Transverse colon (tissue), 4 donors: ENCODE measurements at regions not wholly inside any gene's neighbourhood (a gene's known extent, or its start where the extent isn't known, plus 50 kb on each side); places are given as distances from the start of the nearest gene placed in this dataset.

Experiments
- DNase-seq: peaks from one replicate; pipeline ENCODE4 v3.0.0-alpha.2; 2019
- H3K27ac ChIP-seq, 4 donors: fragments of 200-600 bp; sonication (generic); 2 replicates each; pipeline ENCODE4 v1.5.1; 2016 to 2018; ENCODE audit warnings: inconsistent platforms in 4 of 4
- H3K27me3 ChIP-seq: fragments of 200-600 bp; sonication (generic); 2 replicates; pipeline ENCODE4 v1.5.1; 2017; ENCODE audit warnings: inconsistent platforms
- H3K36me3 ChIP-seq, 4 donors: fragments of 200-600 bp; sonication (generic); 2 replicates each; pipeline ENCODE4 v1.5.1; 2017 to 2019; ENCODE audit warnings: inconsistent platforms in 4 of 4
- H3K4me1 ChIP-seq, 4 donors: fragments of 200-600 bp; sonication (generic); 2 replicates each; pipeline ENCODE4 v1.5.1; 2017 to 2020; ENCODE audit warnings: inconsistent platforms in 4 of 4
- H3K4me3 ChIP-seq, 4 donors: fragments of 200-600 bp; sonication (generic); 1 replicate in 1 of 4; 2 replicates in 3 of 4; pipeline versions ENCODE4 v1.5.1 to v1.6.1; 2017 to 2019; ENCODE audit warnings: inconsistent platforms in 4 of 4
- H3K9me3 ChIP-seq, 2 donors: fragments of 200-600 bp; sonication (generic); 2 replicates each; pipeline ENCODE4 v1.5.1; 2017 to 2019; ENCODE audit warnings: inconsistent platforms in 2 of 2
- EP300 ChIP-seq: sonication (generic); formaldehyde crosslinking; IDR thresholded peaks from one replicate; pipeline ENCODE4 v1.6.1; 2017; ENCODE audit warnings: antibody characterized with exemption, low read depth
- POLR2A ChIP-seq: fragments of 450-650 bp; IDR thresholded peaks from one replicate; pipeline ENCODE4 v1.6.1; 2016; ENCODE audit warnings: antibody characterized with exemption, mild to moderate bottlenecking, moderate library complexity
- POLR2AphosphoS5 ChIP-seq, 3 donors: sonication (generic); formaldehyde crosslinking; IDR thresholded peaks; one replicate each; pipeline ENCODE4 v1.6.1; 2016; ENCODE audit warnings: antibody characterized with exemption in 3 of 3
- WGBS, 2 donors: methylation state at CpG; one replicate each; pipeline ENCODE4 v1.1.5; 2018; ENCODE audit warnings: low coverage in 1 of 2; 5-methylcytosine and 5-hydroxymethylcytosine counted together
- in situ Hi-C, 4 donors: fragments of 200-750 bp; cut with MboI; loops; one replicate each; pipeline versions ENCODE4 v1.15.0 to v1.15.1; 2017; ENCODE audit warnings: low sequenced_read_pairs in 3 of 4, low pct_ligation_motif_present in 1 of 4, low pct_unique_long_range_greater_than_20kb in 1 of 4
- intact Hi-C: fragments of 100-400 bp; cut with DNase I; formaldehyde crosslinking; loops from one replicate; pipeline ENCODE4 v1.15.1; 2023; ENCODE audit warnings: low total_unique reads
- TF ChIP-seq, protein P1 (sequence below), 5 experiments: fragments of 200-600 bp in 3 of 5; fragments of 450-650 bp in 2 of 5; sonication (generic) in 3 of 5; IDR thresholded peaks; 1 replicate in 2 of 5; 2 replicates in 3 of 5; pipeline ENCODE4 v1.5.1; 2016 to 2017; ENCODE audit warnings: antibody characterized with exemption in 5 of 5, inconsistent platforms in 3 of 5, mild to moderate bottlenecking in 2 of 5, moderate library complexity in 1 of 5

DNA sequence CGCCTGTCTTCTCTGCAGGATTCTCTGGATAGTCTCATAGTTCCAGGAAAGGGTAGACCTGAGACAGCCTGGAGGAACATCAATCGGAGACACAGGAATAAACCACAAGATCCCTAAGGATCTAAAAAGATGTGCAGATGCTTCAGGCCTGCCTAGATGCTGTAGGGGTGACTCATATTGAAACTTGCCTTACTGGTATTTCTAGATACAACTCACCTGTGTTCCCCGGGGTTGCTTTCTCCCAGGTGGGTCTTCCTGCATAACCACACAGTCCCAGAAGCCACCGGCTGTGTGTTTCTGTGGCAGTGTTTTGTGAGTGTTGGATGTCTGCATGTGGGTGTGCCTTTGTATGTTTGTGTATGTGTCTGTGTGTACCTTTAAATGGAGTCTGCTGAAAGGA is 719.0 kb upstream of the TSPY4 start:
- Histone ChIP-seq H3K4me1 (no peaks in the 10 kb centered on the region), H3K36me3 (no peaks in the 10 kb centered on the region), H3K27me3 (no peaks in the 10 kb centered on the region), H3K9me3 (no peaks in the 10 kb centered on the region), H3K4me3 (no peak overlapping the region), H3K27ac (no peak overlapping the region)
- WGBS, 2 donors, result no CpG with 5 or more reads among the region's 4 CpGs
- DNase-seq, result no peak
- TF ChIP-seq POLR2A, result no peak
- in situ Hi-C loops (no loop called here), intact Hi-C loops (no loop called here)

DNA sequence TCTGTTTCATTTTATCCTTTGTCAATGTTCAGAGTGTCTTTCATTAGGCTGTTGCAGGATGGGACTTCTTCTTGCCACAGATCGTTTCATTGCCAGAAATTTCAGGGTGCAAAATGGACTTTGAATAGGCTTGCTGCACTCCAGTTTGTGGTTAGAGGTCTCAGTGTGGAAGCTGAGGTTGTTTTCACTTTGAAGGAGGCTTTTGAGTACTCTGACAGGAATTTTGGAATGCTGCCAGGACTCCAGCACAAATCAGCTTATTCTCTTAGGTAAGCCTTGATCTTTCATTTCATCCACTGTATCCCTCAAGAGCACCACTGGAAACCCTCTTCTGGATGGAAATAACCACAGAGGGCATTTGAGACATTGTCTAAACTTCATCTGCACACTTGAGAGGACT is 715.1 kb upstream of the TSPY4 start:
- no peak for TF ChIP-seq POLR2AphosphoS5 (IDR thresholded peaks at IDR 0.05)
- in situ Hi-C loops, result no loop called here
- no peak overlapping the region for H3K4me3 ChIP-seq
- no peak overlapping the region for H3K27ac ChIP-seq
- H3K27me3 ChIP-seq, result no peaks in the 10 kb centered on the region
- no peaks in the 10 kb centered on the region for H3K4me1 ChIP-seq
- DNase-seq, result no peak
- WGBS, 2 donors, result 0% methylated on average over 1 of the region's 1 CpG; no CpG with 5 or more reads in 1 of the 2 donors
- H3K36me3 ChIP-seq, result no peaks in the 10 kb centered on the region
- H3K9me3 ChIP-seq, result no peaks in the 10 kb centered on the region
- intact Hi-C loops, result no loop called here

DNA sequence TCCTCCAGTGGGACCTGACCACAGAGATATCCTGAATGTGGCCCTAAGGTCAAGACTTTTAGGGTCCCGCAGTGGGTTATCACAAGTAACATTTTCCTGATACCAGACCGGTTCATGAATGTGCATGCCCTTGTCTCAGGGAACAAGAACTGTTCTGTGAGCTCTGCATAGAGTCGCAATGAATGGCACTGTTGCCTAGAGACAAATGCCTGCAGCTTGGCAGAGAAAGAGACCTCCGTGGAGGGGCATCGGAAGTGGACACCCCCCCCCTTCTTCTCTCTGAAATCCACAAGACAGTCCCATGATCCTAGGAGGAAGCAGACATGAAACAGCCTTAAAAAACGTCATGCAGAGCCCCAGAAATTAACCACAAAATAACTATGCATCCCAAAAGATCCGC is 714.4 kb upstream of the TSPY4 start:
- intact Hi-C loops, result no loop called here
- in situ Hi-C loops, result no loop called here
- TF ChIP-seq, protein P1, sequence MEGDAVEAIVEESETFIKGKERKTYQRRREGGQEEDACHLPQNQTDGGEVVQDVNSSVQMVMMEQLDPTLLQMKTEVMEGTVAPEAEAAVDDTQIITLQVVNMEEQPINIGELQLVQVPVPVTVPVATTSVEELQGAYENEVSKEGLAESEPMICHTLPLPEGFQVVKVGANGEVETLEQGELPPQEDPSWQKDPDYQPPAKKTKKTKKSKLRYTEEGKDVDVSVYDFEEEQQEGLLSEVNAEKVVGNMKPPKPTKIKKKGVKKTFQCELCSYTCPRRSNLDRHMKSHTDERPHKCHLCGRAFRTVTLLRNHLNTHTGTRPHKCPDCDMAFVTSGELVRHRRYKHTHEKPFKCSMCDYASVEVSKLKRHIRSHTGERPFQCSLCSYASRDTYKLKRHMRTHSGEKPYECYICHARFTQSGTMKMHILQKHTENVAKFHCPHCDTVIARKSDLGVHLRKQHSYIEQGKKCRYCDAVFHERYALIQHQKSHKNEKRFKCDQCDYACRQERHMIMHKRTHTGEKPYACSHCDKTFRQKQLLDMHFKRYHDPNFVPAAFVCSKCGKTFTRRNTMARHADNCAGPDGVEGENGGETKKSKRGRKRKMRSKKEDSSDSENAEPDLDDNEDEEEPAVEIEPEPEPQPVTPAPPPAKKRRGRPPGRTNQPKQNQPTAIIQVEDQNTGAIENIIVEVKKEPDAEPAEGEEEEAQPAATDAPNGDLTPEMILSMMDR (IDR thresholded peaks at IDR 0.05), result no peak
- no peak for TF ChIP-seq POLR2A
- Histone ChIP-seq H3K36me3 (no peaks in the 10 kb centered on the region), H3K27me3 (no peaks in the 10 kb centered on the region), H3K27ac (no peak overlapping the region), H3K4me3 (no peak overlapping the region), H3K4me1 (no peaks in the 10 kb centered on the region), H3K9me3 (no peaks in the 10 kb centered on the region)
- DNase-seq, result no peak
- WGBS, 2 donors, result no CpG with 5 or more reads among the region's 7 CpGs

DNA sequence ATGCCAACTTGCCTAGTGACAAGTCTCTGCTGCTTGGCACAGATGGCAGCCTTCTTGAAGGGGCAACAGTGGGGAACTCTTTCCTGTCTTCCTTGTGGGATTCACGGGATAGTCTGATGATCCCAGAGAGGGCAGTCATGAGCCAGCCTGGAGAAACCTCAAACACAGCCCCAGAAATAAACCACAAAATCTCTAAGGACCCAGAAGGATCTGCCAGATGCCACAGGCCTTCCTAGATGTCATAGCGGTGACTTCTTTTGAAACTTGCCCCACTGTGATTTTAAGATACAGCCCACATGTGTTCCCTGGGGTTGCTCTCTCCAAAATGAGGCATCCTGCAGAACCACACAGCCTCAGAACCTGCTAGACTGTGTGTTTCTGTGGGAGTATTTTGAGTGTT is 707.6 kb upstream of the TSPY4 start:
- Histone ChIP-seq H3K4me1 (no peaks in the 10 kb centered on the region), H3K27me3 (no peaks in the 10 kb centered on the region), H3K27ac (no peak overlapping the region), H3K9me3 (no peaks in the 10 kb centered on the region), H3K4me3 (no peak overlapping the region), H3K36me3 (no peaks in the 10 kb centered on the region)
- WGBS, 2 donors, result no CpG with 5 or more reads among the region's 2 CpGs
- intact Hi-C loops, result no loop called here
- in situ Hi-C loops, result no loop called here
- TF ChIP-seq, protein P1 (IDR thresholded peaks at IDR 0.05), result no peak
- TF ChIP-seq POLR2A (no peak), EP300 (no peak), POLR2AphosphoS5 (IDR thresholded peaks at IDR 0.05) (no peak)
- no peak for DNase-seq

DNA sequence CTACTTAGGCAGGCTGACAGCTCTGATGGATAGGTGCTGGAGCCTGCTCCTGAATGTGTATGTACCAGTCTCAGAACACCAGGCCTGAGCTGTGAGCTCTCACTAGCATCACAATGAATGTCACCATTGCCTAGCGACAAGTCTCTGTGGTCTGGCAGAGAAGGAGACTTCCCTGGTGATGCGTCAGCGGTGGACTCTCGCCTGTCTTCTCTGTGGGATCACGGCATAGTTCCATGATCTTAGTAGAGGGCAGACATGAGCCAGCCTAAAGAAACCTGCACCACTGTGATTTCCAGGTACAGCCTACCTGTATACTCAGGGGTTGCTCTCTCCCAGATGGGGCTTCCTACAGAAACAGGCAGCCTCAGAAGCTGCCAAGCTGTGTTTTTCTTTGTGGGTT is 699.2 kb upstream of the TSPY4 start:
- no peak for TF ChIP-seq EP300
- no peak for TF ChIP-seq POLR2A
- TF ChIP-seq, protein P1 (IDR thresholded peaks at IDR 0.05), result no peak
- TF ChIP-seq POLR2AphosphoS5 (IDR thresholded peaks at IDR 0.05), result no peak
- no peaks in the 10 kb centered on the region for H3K4me1 ChIP-seq
- H3K27me3 ChIP-seq, result no peaks in the 10 kb centered on the region
- H3K27ac ChIP-seq, result no peak overlapping the region
- WGBS, 2 donors, result no CpG with 5 or more reads among the region's 5 CpGs
- H3K36me3 ChIP-seq, result no peaks in the 10 kb centered on the region
- H3K9me3 ChIP-seq, result no peaks in the 10 kb centered on the region
- H3K4me3 ChIP-seq, result no peak overlapping the region
- in situ Hi-C loops (no loop called here), intact Hi-C loops (no loop called here)
- no peak for DNase-seq
